ENCODE measurements at regions not wholly inside any gene's neighbourhood (a gene's known extent, or its start where the extent isn't known, plus 50 kb on each side); places are given as distances from the start of the nearest gene placed in this dataset.
A peak's percentile ranks its signal among the peaks of the same experiment; 100 is the strongest.

DNA sequence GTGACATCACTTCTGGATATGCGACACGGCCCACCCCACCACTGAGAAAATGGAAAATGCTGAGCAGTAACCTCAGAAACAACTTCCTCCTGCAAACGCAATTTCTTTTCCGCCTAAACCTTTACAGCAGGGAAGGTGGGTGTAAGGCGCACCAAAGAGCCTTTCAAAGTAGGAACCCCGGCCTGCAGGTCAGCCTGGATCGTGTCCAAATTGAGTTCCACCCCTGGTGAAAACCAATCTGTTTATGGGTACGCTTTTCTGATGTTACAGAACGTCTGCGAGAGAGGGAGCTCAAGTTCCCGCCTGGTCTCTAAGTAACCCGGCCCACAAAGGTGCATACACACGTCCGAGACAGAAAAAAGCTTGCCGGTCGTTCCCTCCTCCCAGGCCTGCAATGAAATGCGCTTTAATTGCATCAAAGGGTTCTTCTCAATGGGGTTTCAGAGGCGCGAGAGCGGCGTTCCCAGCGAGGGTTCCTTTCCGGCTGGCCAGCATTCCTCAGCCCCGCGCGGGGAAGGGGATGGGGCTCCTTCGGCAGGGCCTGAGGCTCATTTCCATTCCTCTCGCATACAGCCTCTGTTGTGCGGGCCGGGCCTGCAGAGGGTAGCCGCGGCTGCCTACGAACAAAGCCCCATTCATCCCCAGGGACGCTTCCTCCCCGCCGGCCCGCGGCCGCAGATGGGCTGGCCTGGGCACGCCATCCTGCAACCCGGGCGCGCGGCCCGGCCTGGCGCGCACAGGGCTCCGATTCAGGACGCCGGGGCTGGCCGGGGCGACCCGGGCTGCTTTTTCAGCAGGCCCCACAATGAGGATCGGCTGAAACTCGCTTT, 138.1 kb downstream of the TMCO5A start:
- no peak overlapping the region; the same call in 1 of the 2 replicates for H3K27ac ChIP-seq (ENCODE audit: low read depth, low read length)

DNA sequence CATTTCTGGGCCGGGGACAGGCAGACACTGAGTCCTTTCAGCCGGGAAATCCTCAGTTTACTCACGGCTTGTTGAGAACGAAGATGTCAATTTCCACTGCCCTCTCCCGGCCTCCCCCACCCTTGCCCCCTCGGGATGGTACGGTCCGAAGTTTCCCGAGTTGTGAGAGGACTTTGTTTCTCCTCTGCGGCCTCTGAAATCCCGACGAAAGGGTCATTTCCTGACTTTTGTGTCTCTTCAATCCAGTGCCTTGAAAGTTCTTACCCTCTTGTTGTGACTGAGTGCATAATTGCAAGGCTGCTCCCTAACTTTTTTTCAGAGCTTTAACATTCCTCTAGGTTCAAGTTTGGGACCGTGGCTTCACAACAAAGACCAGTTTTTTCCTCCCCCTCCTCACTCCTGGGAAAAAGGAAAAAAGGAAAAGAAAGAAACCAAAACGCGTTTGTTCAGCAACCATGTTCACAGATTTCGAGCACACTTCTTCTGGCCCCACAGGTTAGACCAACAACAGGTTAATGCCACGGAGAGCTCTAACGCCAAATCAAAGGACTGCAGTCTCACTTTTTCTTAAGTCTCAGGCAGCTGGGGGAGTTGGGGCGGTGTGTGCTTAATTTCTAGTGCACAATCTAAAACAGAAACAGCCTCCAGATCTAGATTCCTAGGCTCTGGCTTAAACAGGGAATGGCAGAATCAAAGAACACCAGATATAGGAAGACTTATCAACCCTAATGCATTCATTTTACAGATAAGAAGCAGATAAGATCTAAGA, 138.9 kb downstream of the TMCO5A start:
- H3K36me3 ChIP-seq (ENCODE audit: low read length) = no peaks in the 10 kb centered on the region

More for the DNA sequence above, 138.1 kb downstream of the TMCO5A start:
- H4K20me1 ChIP-seq (ENCODE audit: low read depth, low read length) = no peaks in the 10 kb centered on the region
- peak overlapping the region; percentile 94 for H2AFZ ChIP-seq (ENCODE audit: low read depth, low read length, severe bottlenecking)
- peak overlapping the region; percentile 34 for H3K4me3 ChIP-seq (ENCODE audit: insufficient read depth, low read length, poor library complexity, severe bottlenecking)
- no peaks in the 10 kb centered on the region for H3K36me3 ChIP-seq (ENCODE audit: low read length)
- H3K4me2 ChIP-seq (ENCODE audit: low read depth, low read length, poor library complexity, severe bottlenecking) = peak overlapping the region; percentile 82
- no peaks in the 10 kb centered on the region for H3K79me2 ChIP-seq (ENCODE audit: insufficient read depth, low read length)
- no peaks in the 10 kb centered on the region for H3K9me3 ChIP-seq (ENCODE audit: insufficient read depth, low read length)
- TF ChIP-seq EZH2phosphoT487 (conservative IDR thresholded peaks at IDR 0.05; ENCODE audit: low read length) = no peak
- TF ChIP-seq, protein P1, sequence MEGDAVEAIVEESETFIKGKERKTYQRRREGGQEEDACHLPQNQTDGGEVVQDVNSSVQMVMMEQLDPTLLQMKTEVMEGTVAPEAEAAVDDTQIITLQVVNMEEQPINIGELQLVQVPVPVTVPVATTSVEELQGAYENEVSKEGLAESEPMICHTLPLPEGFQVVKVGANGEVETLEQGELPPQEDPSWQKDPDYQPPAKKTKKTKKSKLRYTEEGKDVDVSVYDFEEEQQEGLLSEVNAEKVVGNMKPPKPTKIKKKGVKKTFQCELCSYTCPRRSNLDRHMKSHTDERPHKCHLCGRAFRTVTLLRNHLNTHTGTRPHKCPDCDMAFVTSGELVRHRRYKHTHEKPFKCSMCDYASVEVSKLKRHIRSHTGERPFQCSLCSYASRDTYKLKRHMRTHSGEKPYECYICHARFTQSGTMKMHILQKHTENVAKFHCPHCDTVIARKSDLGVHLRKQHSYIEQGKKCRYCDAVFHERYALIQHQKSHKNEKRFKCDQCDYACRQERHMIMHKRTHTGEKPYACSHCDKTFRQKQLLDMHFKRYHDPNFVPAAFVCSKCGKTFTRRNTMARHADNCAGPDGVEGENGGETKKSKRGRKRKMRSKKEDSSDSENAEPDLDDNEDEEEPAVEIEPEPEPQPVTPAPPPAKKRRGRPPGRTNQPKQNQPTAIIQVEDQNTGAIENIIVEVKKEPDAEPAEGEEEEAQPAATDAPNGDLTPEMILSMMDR (IDR thresholded peaks at IDR 0.05; ENCODE audit: insufficient read depth, low read length, poor library complexity, severe bottlenecking) = peak; percentile 32
- peak overlapping the region; percentile 56 for H3K9ac ChIP-seq (ENCODE audit: low read length)
- H3F3A ChIP-seq (ENCODE audit: insufficient read depth) = no peaks in the 10 kb centered on the region
- no peaks in the 10 kb centered on the region for H3K27me3 ChIP-seq (ENCODE audit: low read length)
- no peaks in the 10 kb centered on the region for H3K9me2 ChIP-seq (replicated peaks; ENCODE audit: insufficient read depth, low read length)

DNA sequence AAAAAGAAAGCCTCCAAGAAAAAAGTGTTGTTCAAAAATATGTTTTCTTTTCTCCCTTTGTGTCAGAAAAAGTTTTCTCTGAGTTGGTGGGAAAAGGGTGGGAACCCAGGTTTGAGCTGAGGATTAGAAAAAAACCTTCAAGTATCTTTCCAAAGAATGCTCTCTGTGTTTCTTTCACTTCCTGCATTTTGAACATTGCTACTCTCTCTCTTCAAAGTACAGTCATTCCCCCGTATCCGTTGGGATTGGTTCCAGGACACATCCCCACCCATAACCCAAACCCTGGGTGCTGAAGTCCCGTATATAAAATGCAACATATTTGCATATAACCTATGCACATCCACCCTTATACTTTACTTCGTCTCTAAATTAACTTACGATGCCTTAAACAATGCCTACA, 139.6 kb downstream of the TMCO5A start:
- TF ChIP-seq, protein P1 (IDR thresholded peaks at IDR 0.05; ENCODE audit: insufficient read depth, low read length, poor library complexity, severe bottlenecking) = no peak
- TF ChIP-seq EZH2phosphoT487 (conservative IDR thresholded peaks at IDR 0.05; ENCODE audit: low read length) = no peak
- no peaks in the 10 kb centered on the region for H3K9me2 ChIP-seq (replicated peaks; ENCODE audit: insufficient read depth, low read length)
- H4K20me1 ChIP-seq (ENCODE audit: low read depth, low read length) = no peaks in the 10 kb centered on the region
- H3K9ac ChIP-seq (ENCODE audit: low read length) = no peak overlapping the region
- no peaks in the 10 kb centered on the region for H3K79me2 ChIP-seq (ENCODE audit: insufficient read depth, low read length)
- H3K27ac ChIP-seq (ENCODE audit: low read depth, low read length) = no peak overlapping the region
- no peaks in the 10 kb centered on the region for H3K27me3 ChIP-seq (ENCODE audit: low read length)
- H3K4me2 ChIP-seq (ENCODE audit: low read depth, low read length, poor library complexity, severe bottlenecking) = no peak overlapping the region
- H2AFZ ChIP-seq (ENCODE audit: low read depth, low read length, severe bottlenecking) = no peak overlapping the region
- no peaks in the 10 kb centered on the region for H3F3A ChIP-seq (ENCODE audit: insufficient read depth)
- H3K9me3 ChIP-seq (ENCODE audit: insufficient read depth, low read length) = no peaks in the 10 kb centered on the region
- no peaks in the 10 kb centered on the region for H3K36me3 ChIP-seq (ENCODE audit: low read length)
- H3K4me3 ChIP-seq (ENCODE audit: insufficient read depth, low read length, poor library complexity, severe bottlenecking) = no peak overlapping the region

More for the DNA sequence above, 138.9 kb downstream of the TMCO5A start:
- Histone ChIP-seq H3K4me3 (ENCODE audit: insufficient read depth, low read length, poor library complexity, severe bottlenecking) (peak overlapping the region; percentile 34), H3K9me2 (replicated peaks; ENCODE audit: insufficient read depth, low read length) (no peaks in the 10 kb centered on the region), H3K27me3 (ENCODE audit: low read length) (no peaks in the 10 kb centered on the region), H4K20me1 (ENCODE audit: low read depth, low read length) (no peaks in the 10 kb centered on the region), H3K9ac (ENCODE audit: low read length) (peak overlapping the region; percentile 56), H3K27ac (ENCODE audit: low read depth, low read length) (no peak overlapping the region), H3K4me2 (ENCODE audit: low read depth, low read length, poor library complexity, severe bottlenecking) (peak overlapping the region; percentile 82), H3F3A (ENCODE audit: insufficient read depth) (no peaks in the 10 kb centered on the region), H3K79me2 (ENCODE audit: insufficient read depth, low read length) (no peaks in the 10 kb centered on the region), H3K9me3 (ENCODE audit: insufficient read depth, low read length) (no peaks in the 10 kb centered on the region), H2AFZ (ENCODE audit: low read depth, low read length, severe bottlenecking) (peak overlapping the region; percentile 94)
- no peak for TF ChIP-seq EZH2phosphoT487 (conservative IDR thresholded peaks at IDR 0.05; ENCODE audit: low read length)
